Liver (tissue), 8 donors: ENCODE measurements at regions not wholly inside any gene's neighbourhood (a gene's known extent, or its start where the extent isn't known, plus 50 kb on each side); places are given as distances from the start of the nearest gene placed in this dataset.

Experiments
- DNase-seq: peaks from one replicate; pipeline ENCODE4 v3.0.0-alpha.2; 2017; ENCODE audit warnings: low spot score
- H3K27ac ChIP-seq, 2 donors: one replicate each; pipeline ENCODE4 v1.7.0; 2013; ENCODE audit warnings: inconsistent platforms in 2 of 2, low read length in 2 of 2, control low read depth in 1 of 2, low read depth in 1 of 2, mild to moderate bottlenecking in 1 of 2
- H3K27me3 ChIP-seq, 4 donors: one replicate each; pipeline versions ENCODE4 v1.6.1 to v1.7.0; 2013; ENCODE audit warnings: low read length in 3 of 4, inconsistent platforms in 1 of 4, mild to moderate bottlenecking in 1 of 4, moderate library complexity in 1 of 4; ENCODE audit not compliant: control insufficient read depth in 4 of 4, insufficient read depth in 4 of 4
- H3K36me3 ChIP-seq, 4 donors: one replicate each; pipeline versions ENCODE4 v1.6.1 to v1.7.0; 2013; ENCODE audit warnings: low read length in 3 of 4, mild to moderate bottlenecking in 3 of 4, low read depth in 1 of 4, moderate library complexity in 1 of 4; ENCODE audit not compliant: control insufficient read depth in 4 of 4, insufficient read depth in 3 of 4
- H3K4me1 ChIP-seq, 4 donors: one replicate each; pipeline versions ENCODE4 v1.6.1 to v1.7.0; 2013; ENCODE audit warnings: low read length in 3 of 4, mild to moderate bottlenecking in 3 of 4, moderate library complexity in 1 of 4; ENCODE audit not compliant: control insufficient read depth in 4 of 4, insufficient read depth in 4 of 4
- H3K4me3 ChIP-seq, 3 donors: one replicate each; pipeline versions ENCODE4 v1.6.1 to v1.7.0; 2013; ENCODE audit warnings: low read length in 3 of 3, control low read depth in 1 of 3, low read depth in 1 of 3, mild to moderate bottlenecking in 1 of 3
- H3K9ac ChIP-seq, 2 donors: one replicate each; pipeline ENCODE4 v1.7.0; 2013; ENCODE audit warnings: low read length in 2 of 2, mild to moderate bottlenecking in 2 of 2, moderate library complexity in 2 of 2, control low read depth in 1 of 2, low read depth in 1 of 2
- H3K9me3 ChIP-seq, 4 donors: one replicate each; pipeline versions ENCODE4 v1.6.1 to v1.7.0; 2013; ENCODE audit warnings: low read length in 3 of 4; ENCODE audit not compliant: control insufficient read depth in 4 of 4
- EGR1 ChIP-seq, 2 donors: IDR thresholded peaks; 2 replicates each; pipeline ENCODE4 v1.6.1; 2016 to 2018; ENCODE audit warnings: antibody characterized with exemption in 2 of 2, low read depth in 2 of 2
- FOXA1 ChIP-seq: IDR thresholded peaks from 2 replicates; pipeline ENCODE4 v1.6.1; 2016; ENCODE audit warnings: antibody characterized with exemption
- FOXA2 ChIP-seq: IDR thresholded peaks from 2 replicates; pipeline ENCODE4 v1.6.1; 2016; ENCODE audit warnings: antibody characterized with exemption
- GABPA ChIP-seq, 2 donors: IDR thresholded peaks in 1 of 2; conservative IDR thresholded peaks in 1 of 2; 2 replicates each; pipeline ENCODE4 v1.6.1; 2016; ENCODE audit warnings: antibody characterized with exemption in 2 of 2, mild to moderate bottlenecking in 1 of 2, moderate library complexity in 1 of 2
- HNF4A ChIP-seq, 2 donors: conservative IDR thresholded peaks; 2 replicates each; pipeline ENCODE4 v1.6.1; 2016; ENCODE audit warnings: antibody characterized with exemption in 2 of 2, mild to moderate bottlenecking in 2 of 2
- HNF4G ChIP-seq: IDR thresholded peaks from 2 replicates; pipeline ENCODE4 v1.6.1; 2016; ENCODE audit warnings: antibody characterized with exemption
- JUND ChIP-seq, 2 donors: IDR thresholded peaks; 2 replicates each; pipeline ENCODE4 v1.6.1; 2016; ENCODE audit warnings: antibody characterized with exemption in 2 of 2
- MAX ChIP-seq: IDR thresholded peaks from 2 replicates; pipeline ENCODE4 v1.6.1; 2016; ENCODE audit warnings: antibody characterized with exemption
- NR2F2 ChIP-seq: IDR thresholded peaks from 2 replicates; pipeline ENCODE4 v1.6.1; 2016; ENCODE audit warnings: antibody characterized with exemption
- RAD21 ChIP-seq, 2 donors: IDR thresholded peaks; 2 replicates each; pipeline ENCODE4 v1.6.1; 2016; ENCODE audit warnings: antibody characterized with exemption in 2 of 2, mild to moderate bottlenecking in 2 of 2
- REST ChIP-seq: IDR thresholded peaks from 2 replicates; pipeline ENCODE4 v1.6.1; 2016; ENCODE audit warnings: antibody characterized with exemption, mild to moderate bottlenecking
- RXRA ChIP-seq, 2 donors: IDR thresholded peaks; 2 replicates each; pipeline ENCODE4 v1.6.1; 2017 to 2018; ENCODE audit warnings: antibody characterized with exemption in 2 of 2, mild to moderate bottlenecking in 1 of 2
- SP1 ChIP-seq: IDR thresholded peaks from 2 replicates; pipeline ENCODE4 v1.6.1; 2018; ENCODE audit warnings: antibody characterized with exemption, mild to moderate bottlenecking
- TAF1 ChIP-seq: conservative IDR thresholded peaks from 2 replicates; pipeline ENCODE4 v1.6.1; 2016; ENCODE audit warnings: antibody characterized with exemption, mild to moderate bottlenecking
- YY1 ChIP-seq: IDR thresholded peaks from 2 replicates; pipeline ENCODE4 v1.6.1; 2016; ENCODE audit warnings: antibody characterized with exemption, mild to moderate bottlenecking
- WGBS: extraction: QIAGEN DNeasy Blood & Tissue Kit; methylation state at CpG from one replicate; pipeline ENCODE4 v1.1.7; 2013; 5-methylcytosine and 5-hydroxymethylcytosine counted together
- TF ChIP-seq, protein P1 (sequence below): IDR thresholded peaks from 2 replicates; pipeline ENCODE4 v1.6.1; 2016; ENCODE audit warnings: antibody characterized with exemption
- TF ChIP-seq, protein P2 (sequence below): IDR thresholded peaks from 2 replicates; pipeline ENCODE4 v1.6.1; 2016; ENCODE audit warnings: antibody characterized with exemption
- TF ChIP-seq, protein P3 (sequence below): fragments of 150-350 bp; IDR thresholded peaks from 2 replicates; pipeline ENCODE4 v1.5.1; 2017; ENCODE audit warnings: improper control_type of control experiment, low read depth, low read length; ENCODE audit not compliant: missing input control
- donor health status: healthy.
- donor health status: healthy.
- donor health status: healthy.
- donor health status: healthy.
- donor health status: healthy.

DNA sequence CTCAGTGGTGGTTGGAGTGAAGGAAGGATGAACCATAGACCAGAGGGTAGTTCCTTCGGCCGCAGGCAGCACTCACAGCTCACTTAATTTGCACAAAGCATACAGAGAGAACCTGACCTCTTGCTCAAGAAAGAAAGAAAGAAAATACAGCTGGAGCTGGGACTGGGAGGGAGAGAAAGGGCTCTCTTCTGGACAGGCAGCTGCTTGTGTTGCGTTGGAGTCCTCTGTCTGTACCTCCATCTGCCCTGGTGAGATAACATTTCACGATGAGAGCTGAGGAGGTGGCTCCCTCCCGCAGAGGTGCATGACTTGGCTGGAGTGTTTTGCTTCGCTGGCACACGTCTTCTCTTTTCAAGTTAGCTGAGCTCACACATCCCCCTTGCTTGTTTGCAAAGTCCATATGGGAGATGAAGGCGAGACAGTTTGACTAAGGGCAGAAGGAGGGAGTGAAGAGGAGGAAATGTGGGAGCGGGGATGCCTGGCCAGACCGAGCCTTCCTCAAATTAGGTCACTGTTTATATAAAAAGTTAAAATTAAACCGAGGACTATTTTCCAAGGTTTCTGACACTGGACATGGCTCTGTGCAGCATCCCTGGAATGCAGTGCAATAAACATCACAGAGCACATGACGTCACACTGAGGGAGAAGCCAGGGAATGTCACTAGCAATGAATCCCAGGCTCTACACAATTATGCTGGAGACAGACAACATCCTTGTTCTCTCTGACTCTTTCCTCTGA is 359.4 kb downstream of the CD83 start:
- Histone ChIP-seq H3K4me1 (peaks cover 0 to 14% (median 8%) of the 10 kb centered on the region in 4 donors), H3K36me3 (no peaks in the 10 kb centered on the region), H3K9me3 (no peaks in the 10 kb centered on the region), H3K27ac (peak overlapping the region; percentile 49 to 50), H3K27me3 (no peaks in the 10 kb centered on the region), H3K4me3 (peak overlapping the region in 1 of 3 donors; percentile 18), H3K9ac (no peak overlapping the region)
- 17% methylated on average over 12 of the region's 12 CpGs for WGBS
- TF ChIP-seq, protein P1, sequence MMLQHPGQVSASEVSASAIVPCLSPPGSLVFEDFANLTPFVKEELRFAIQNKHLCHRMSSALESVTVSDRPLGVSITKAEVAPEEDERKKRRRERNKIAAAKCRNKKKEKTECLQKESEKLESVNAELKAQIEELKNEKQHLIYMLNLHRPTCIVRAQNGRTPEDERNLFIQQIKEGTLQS = no peak
- TF ChIP-seq RXRA (IDR thresholded peaks at IDR 0.05) = peak; percentile 34 to 65
- peak; percentile 17 for TF ChIP-seq NR2F2
- TF ChIP-seq JUND (IDR thresholded peaks at IDR 0.05) = peak; percentile 41 to 50
- no peak for TF ChIP-seq FOXA2
- TF ChIP-seq, protein P2, sequence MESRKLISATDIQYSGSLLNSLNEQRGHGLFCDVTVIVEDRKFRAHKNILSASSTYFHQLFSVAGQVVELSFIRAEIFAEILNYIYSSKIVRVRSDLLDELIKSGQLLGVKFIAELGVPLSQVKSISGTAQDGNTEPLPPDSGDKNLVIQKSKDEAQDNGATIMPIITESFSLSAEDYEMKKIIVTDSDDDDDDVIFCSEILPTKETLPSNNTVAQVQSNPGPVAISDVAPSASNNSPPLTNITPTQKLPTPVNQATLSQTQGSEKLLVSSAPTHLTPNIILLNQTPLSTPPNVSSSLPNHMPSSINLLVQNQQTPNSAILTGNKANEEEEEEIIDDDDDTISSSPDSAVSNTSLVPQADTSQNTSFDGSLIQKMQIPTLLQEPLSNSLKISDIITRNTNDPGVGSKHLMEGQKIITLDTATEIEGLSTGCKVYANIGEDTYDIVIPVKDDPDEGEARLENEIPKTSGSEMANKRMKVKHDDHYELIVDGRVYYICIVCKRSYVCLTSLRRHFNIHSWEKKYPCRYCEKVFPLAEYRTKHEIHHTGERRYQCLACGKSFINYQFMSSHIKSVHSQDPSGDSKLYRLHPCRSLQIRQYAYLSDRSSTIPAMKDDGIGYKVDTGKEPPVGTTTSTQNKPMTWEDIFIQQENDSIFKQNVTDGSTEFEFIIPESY = no peak
- no peak for TF ChIP-seq HNF4G
- TF ChIP-seq, protein P3, sequence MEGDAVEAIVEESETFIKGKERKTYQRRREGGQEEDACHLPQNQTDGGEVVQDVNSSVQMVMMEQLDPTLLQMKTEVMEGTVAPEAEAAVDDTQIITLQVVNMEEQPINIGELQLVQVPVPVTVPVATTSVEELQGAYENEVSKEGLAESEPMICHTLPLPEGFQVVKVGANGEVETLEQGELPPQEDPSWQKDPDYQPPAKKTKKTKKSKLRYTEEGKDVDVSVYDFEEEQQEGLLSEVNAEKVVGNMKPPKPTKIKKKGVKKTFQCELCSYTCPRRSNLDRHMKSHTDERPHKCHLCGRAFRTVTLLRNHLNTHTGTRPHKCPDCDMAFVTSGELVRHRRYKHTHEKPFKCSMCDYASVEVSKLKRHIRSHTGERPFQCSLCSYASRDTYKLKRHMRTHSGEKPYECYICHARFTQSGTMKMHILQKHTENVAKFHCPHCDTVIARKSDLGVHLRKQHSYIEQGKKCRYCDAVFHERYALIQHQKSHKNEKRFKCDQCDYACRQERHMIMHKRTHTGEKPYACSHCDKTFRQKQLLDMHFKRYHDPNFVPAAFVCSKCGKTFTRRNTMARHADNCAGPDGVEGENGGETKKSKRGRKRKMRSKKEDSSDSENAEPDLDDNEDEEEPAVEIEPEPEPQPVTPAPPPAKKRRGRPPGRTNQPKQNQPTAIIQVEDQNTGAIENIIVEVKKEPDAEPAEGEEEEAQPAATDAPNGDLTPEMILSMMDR = no peak
- TF ChIP-seq MAX = no peak
- TF ChIP-seq TAF1 = peak; percentile 25
- TF ChIP-seq GABPA (IDR thresholded peaks at IDR 0.05 in 1 of 2, conservative IDR thresholded peaks at IDR 0.05 in 1 of 2) = peak; percentile 48 to 78
- peak; percentile 31 to 46 for TF ChIP-seq RAD21 (IDR thresholded peaks at IDR 0.05)
- peak; percentile 50 for TF ChIP-seq REST
- TF ChIP-seq HNF4A (conservative IDR thresholded peaks at IDR 0.05) = peak in 1 of 2 donors; percentile 4
- peak; percentile 61 for TF ChIP-seq SP1
- TF ChIP-seq YY1 = no peak
- TF ChIP-seq FOXA1 = no peak
- no peak for TF ChIP-seq EGR1 (IDR thresholded peaks at IDR 0.05; ENCODE audit: low read depth in 2 of 2)
- peak; percentile 67 for DNase-seq
